ENCODE measurements at regions not wholly inside any gene's neighbourhood (a gene's known extent, or its start where the extent isn't known, plus 50 kb on each side); places are given as distances from the start of the nearest gene placed in this dataset.
"Not testable (repeated sequence)": the region's sequence is repeated elsewhere in the genome, so short reads cannot be mapped to it uniquely, and the experiment has no call there.

DNA sequence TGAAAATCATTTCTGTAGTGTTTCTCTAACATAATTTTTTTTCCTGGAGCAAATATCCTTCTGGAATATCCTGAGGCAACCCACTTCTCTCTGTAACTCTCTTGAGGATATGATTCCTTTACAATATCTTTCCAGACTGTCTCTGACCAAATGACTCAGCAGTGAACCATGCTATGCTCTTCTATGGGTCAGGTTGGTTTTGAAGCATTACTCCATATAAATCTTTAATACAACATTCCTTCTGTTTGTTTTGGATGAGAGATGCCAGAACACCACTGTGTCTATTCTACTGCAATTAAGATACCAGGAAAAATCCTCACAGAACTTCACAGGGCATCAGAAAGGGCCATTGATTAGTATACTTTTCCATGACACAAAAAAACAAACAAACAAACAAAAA is 626.4 kb upstream of the ZNF385D start:
- TF ChIP-seq POLR2AphosphoS5 (IDR thresholded peaks at IDR 0.05) (no peak), EP300 (IDR thresholded peaks at IDR 0.05) (no peak), POLR2A (IDR thresholded peaks at IDR 0.05) (no peak)
- TF ChIP-seq, protein P1, sequence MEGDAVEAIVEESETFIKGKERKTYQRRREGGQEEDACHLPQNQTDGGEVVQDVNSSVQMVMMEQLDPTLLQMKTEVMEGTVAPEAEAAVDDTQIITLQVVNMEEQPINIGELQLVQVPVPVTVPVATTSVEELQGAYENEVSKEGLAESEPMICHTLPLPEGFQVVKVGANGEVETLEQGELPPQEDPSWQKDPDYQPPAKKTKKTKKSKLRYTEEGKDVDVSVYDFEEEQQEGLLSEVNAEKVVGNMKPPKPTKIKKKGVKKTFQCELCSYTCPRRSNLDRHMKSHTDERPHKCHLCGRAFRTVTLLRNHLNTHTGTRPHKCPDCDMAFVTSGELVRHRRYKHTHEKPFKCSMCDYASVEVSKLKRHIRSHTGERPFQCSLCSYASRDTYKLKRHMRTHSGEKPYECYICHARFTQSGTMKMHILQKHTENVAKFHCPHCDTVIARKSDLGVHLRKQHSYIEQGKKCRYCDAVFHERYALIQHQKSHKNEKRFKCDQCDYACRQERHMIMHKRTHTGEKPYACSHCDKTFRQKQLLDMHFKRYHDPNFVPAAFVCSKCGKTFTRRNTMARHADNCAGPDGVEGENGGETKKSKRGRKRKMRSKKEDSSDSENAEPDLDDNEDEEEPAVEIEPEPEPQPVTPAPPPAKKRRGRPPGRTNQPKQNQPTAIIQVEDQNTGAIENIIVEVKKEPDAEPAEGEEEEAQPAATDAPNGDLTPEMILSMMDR (IDR thresholded peaks at IDR 0.05), result no peak
- no peak overlapping the region for H3K27ac ChIP-seq
- H3K27me3 ChIP-seq, result peaks cover 0 to 20% (median 6%) of the 10 kb centered on the region in 3 donors
- no peak for DNase-seq
- no peaks in the 10 kb centered on the region for H3K36me3 ChIP-seq
- peaks cover 0 to 6% (median 4%) of the 10 kb centered on the region in 4 donors for H3K4me1 ChIP-seq
- intact Hi-C loops (cut with DNase I; ENCODE audit: low total_unique reads), result no loop called here
- H3K9me3 ChIP-seq, result no peaks in the 10 kb centered on the region
- H3K4me3 ChIP-seq, result no peak overlapping the region

DNA sequence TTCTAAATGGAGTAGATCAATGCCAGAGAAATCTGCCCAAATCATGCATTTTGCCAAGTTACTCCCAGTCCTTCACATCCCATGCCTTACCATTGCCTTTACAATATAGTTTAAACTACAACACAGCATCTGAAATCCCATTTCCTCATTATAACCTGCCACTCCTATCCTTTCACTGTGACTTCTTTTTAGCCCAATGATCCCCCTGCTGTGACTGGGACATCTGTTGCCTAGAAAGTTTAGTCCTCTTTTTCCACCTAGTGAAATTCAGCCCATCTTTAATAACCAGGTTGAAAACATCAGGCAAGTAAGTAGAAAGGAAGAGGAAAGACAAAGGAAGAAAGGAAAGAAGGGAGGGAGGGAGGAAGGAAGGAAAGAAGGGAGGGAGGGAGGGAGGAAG is 627.9 kb upstream of the ZNF385D start:
- Histone ChIP-seq H3K4me3 (no peak overlapping the region), H3K4me1 (no peaks in the 10 kb centered on the region), H3K27me3 (peaks cover 0 to 6% (median 0%) of the 10 kb centered on the region in 3 donors), H3K27ac (no peak overlapping the region), H3K36me3 (no peaks in the 10 kb centered on the region), H3K9me3 (no peaks in the 10 kb centered on the region)
- TF ChIP-seq POLR2AphosphoS5 (IDR thresholded peaks at IDR 0.05) (no peak), EP300 (IDR thresholded peaks at IDR 0.05) (no peak), POLR2A (IDR thresholded peaks at IDR 0.05) (no peak)
- TF ChIP-seq, protein P1 (IDR thresholded peaks at IDR 0.05), result no peak
- intact Hi-C loops (cut with DNase I; ENCODE audit: low total_unique reads), result no loop called here
- no peak for DNase-seq

DNA sequence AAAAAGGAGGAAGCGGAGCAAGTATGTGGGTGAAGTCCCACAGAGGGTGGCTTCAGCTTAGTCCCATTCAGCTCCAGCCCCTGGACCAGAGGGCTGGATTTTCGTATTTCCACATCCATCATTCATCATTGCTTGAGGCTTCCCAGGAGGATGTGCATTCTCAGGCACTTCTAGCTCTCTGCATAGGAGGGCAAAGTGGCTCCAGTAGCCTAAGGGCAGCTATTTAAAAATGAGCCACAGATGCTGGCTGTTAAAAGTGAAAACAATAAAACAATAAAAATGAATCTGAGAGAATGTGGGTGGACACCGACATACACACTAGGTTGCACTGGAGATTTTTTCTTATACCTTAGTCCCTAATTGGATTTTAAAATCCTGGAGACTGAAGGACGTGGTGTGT is 629.2 kb upstream of the ZNF385D start:
- Histone ChIP-seq H3K4me3 (no peak overlapping the region), H3K36me3 (no peaks in the 10 kb centered on the region), H3K27ac (no peak overlapping the region), H3K4me1 (no peaks in the 10 kb centered on the region), H3K9me3 (no peaks in the 10 kb centered on the region), H3K27me3 (no peaks in the 10 kb centered on the region)
- intact Hi-C loops (cut with DNase I; ENCODE audit: low total_unique reads), result no loop called here
- no peak for TF ChIP-seq POLR2AphosphoS5 (IDR thresholded peaks at IDR 0.05)
- TF ChIP-seq, protein P1 (IDR thresholded peaks at IDR 0.05), result no peak
- TF ChIP-seq POLR2A (IDR thresholded peaks at IDR 0.05), result no peak
- TF ChIP-seq EP300 (IDR thresholded peaks at IDR 0.05), result no peak
- DNase-seq, result no peak
- 66 to 80% (median 67%) methylated on average over 4 of the region's 4 CpGs for WGBS, 5 donors

GRCh38 chr3:22381564-22381963 is 630.6 kb upstream of the ZNF385D start:
- H3K36me3 ChIP-seq; intact Hi-C loops (cut with DNase I; ENCODE audit: low total_unique reads); H3K4me1 ChIP-seq; H3K27me3 ChIP-seq; H3K9me3 ChIP-seq; H3K4me3 ChIP-seq: not testable (repeated sequence)
- H3K27ac ChIP-seq, result peak overlapping the region in 1 of 5 donors; percentile 84
- DNase-seq, result peak in 1 of 2 donors; percentile 25
- 66 to 79% (median 74%) methylated on average over 10 of the region's 10 CpGs for WGBS, 5 donors

GRCh38 chr3:22383285-22383684 is 632.3 kb upstream of the ZNF385D start:
- intact Hi-C loops (cut with DNase I; ENCODE audit: low total_unique reads), result no loop called here
- no peaks in the 10 kb centered on the region for H3K9me3 ChIP-seq

More at GRCh38 chr3:22383285-22383684, 632.3 kb upstream of the ZNF385D start:
- Histone ChIP-seq H3K4me1 (no peaks in the 10 kb centered on the region), H3K4me3 (no peak overlapping the region), H3K36me3 (no peaks in the 10 kb centered on the region), H3K27me3 (no peaks in the 10 kb centered on the region), H3K27ac (no peak overlapping the region)
- TF ChIP-seq EP300 (IDR thresholded peaks at IDR 0.05), result no peak
- no peak for TF ChIP-seq POLR2A (IDR thresholded peaks at IDR 0.05)
- TF ChIP-seq, protein P1 (IDR thresholded peaks at IDR 0.05), result no peak
- no peak for TF ChIP-seq POLR2AphosphoS5 (IDR thresholded peaks at IDR 0.05)
- DNase-seq, result no peak

All from stomach (tissue), 8 donors.